ENCODE measurements at regions not wholly inside any gene's neighbourhood (a gene's known extent, or its start where the extent isn't known, plus 50 kb on each side); places are given as distances from the start of the nearest gene placed in this dataset.

- in situ Hi-C loops (cut with MboI; ENCODE audit: low sequenced_read_pairs), result loop anchor here (25.0 kb wide), 1 partner anchor 312 kb away; no protein-coding TSS in a partner anchor
These were observed 168.8 kb downstream of the POLR2M start for GRCh38 chr15:57875347-57875746.

GRCh38 chr15:57878573-57878972 is 172.1 kb downstream of the POLR2M start:
- in situ Hi-C loops (cut with MboI; ENCODE audit: low sequenced_read_pairs), result loop anchor here (25.0 kb wide), 1 partner anchor 309 kb away; no protein-coding TSS in a partner anchor

GRCh38 chr15:57881361-57881760 is 174.8 kb downstream of the POLR2M start:
- in situ Hi-C loops (cut with MboI; ENCODE audit: low sequenced_read_pairs), result loop anchor here (25.0 kb wide), 1 partner anchor 306 kb away; no protein-coding TSS in a partner anchor

- in situ Hi-C loops (cut with MboI; ENCODE audit: low sequenced_read_pairs), result loop anchor here (25.0 kb wide), 1 partner anchor 305 kb away; no protein-coding TSS in a partner anchor
These were observed 175.5 kb downstream of the POLR2M start for GRCh38 chr15:57881972-57882371.

GRCh38 chr15:57883701-57884100 is 177.2 kb downstream of the POLR2M start:
- in situ Hi-C loops (cut with MboI; ENCODE audit: low sequenced_read_pairs), result loop anchor here (25.0 kb wide), 1 partner anchor 304 kb away; no protein-coding TSS in a partner anchor

GRCh38 chr15:57884936-57885335 is 178.4 kb downstream of the POLR2M start:
- in situ Hi-C loops (cut with MboI; ENCODE audit: low sequenced_read_pairs), result loop anchor here (25.0 kb wide), 1 partner anchor 302 kb away; no protein-coding TSS in a partner anchor

- in situ Hi-C loops (cut with MboI; ENCODE audit: low sequenced_read_pairs), result loop anchor here (25.0 kb wide), 1 partner anchor 302 kb away; no protein-coding TSS in a partner anchor
These were observed 178.9 kb downstream of the POLR2M start for GRCh38 chr15:57885435-57885834.

- in situ Hi-C loops (cut with MboI; ENCODE audit: low sequenced_read_pairs), result loop anchor here (25.0 kb wide), 1 partner anchor 299 kb away; no protein-coding TSS in a partner anchor
These were observed 177.7 kb downstream of the ALDH1A2 start for GRCh38 chr15:57887825-57888224.

GRCh38 chr15:57890351-57890750 is 175.2 kb downstream of the ALDH1A2 start:
- in situ Hi-C loops (cut with MboI; ENCODE audit: low sequenced_read_pairs), result loop anchor here (25.0 kb wide), 1 partner anchor 297 kb away; no protein-coding TSS in a partner anchor

- in situ Hi-C loops (cut with MboI; ENCODE audit: low sequenced_read_pairs), result loop anchor here (25.0 kb wide), 1 partner anchor 296 kb away; no protein-coding TSS in a partner anchor
These were observed 174.6 kb downstream of the ALDH1A2 start for GRCh38 chr15:57890878-57891277.

GRCh38 chr15:57892181-57892580 is 173.3 kb downstream of the ALDH1A2 start:
- in situ Hi-C loops (cut with MboI; ENCODE audit: low sequenced_read_pairs), result loop anchor here (25.0 kb wide), 1 partner anchor 295 kb away; no protein-coding TSS in a partner anchor

- in situ Hi-C loops (cut with MboI; ENCODE audit: low sequenced_read_pairs), result loop anchor here (25.0 kb wide), 1 partner anchor 294 kb away; no protein-coding TSS in a partner anchor
These were observed 172.5 kb downstream of the ALDH1A2 start for GRCh38 chr15:57893040-57893439.

GRCh38 chr15:57895291-57895690 is 170.2 kb downstream of the ALDH1A2 start:
- in situ Hi-C loops (cut with MboI; ENCODE audit: low sequenced_read_pairs), result loop anchor here (25.0 kb wide), 1 partner anchor 292 kb away; no protein-coding TSS in a partner anchor

GRCh38 chr15:57896114-57896513 is 169.4 kb downstream of the ALDH1A2 start:
- in situ Hi-C loops (cut with MboI; ENCODE audit: low sequenced_read_pairs), result loop anchor here (25.0 kb wide), 1 partner anchor 291 kb away; no protein-coding TSS in a partner anchor

- in situ Hi-C loops (cut with MboI; ENCODE audit: low sequenced_read_pairs), result loop anchor here (25.0 kb wide), 1 partner anchor 290 kb away; no protein-coding TSS in a partner anchor
These were observed 168.6 kb downstream of the ALDH1A2 start for GRCh38 chr15:57896899-57897298.

GRCh38 chr15:57897870-57898269 is 167.6 kb downstream of the ALDH1A2 start:
- in situ Hi-C loops (cut with MboI; ENCODE audit: low sequenced_read_pairs), result loop anchor here (25.0 kb wide), 1 partner anchor 289 kb away; no protein-coding TSS in a partner anchor

- in situ Hi-C loops (cut with MboI; ENCODE audit: low sequenced_read_pairs), result no loop called here
These were observed 163.4 kb downstream of the ALDH1A2 start for GRCh38 chr15:57902155-57902554.
